Activated CD8-positive, alpha-beta T cell treated with anti-CD3 and anti-CD28 coated beads for 36 hours (primary cell): ENCODE measurements at regions not wholly inside any gene's neighbourhood (a gene's known extent, or its start where the extent isn't known, plus 50 kb on each side); places are given as distances from the start of the nearest gene placed in this dataset.

ENCODE experiments used
- ATAC-seq: fragments of 200-7000 bp; cut with Tn5 transposase; one replicate; pipeline ENCODE4 v1.10.0; 2021; ENCODE audit warnings: mild to moderate bottlenecking, moderate library complexity
- CTCF ChIA-PET: fragments of 350-600 bp; sonication (Branson Sonifier 250); formaldehyde crosslinking; loops from one replicate; lab custom pipeline; 2021; ENCODE audit warnings: antibody characterized with exemption; lab: Charles Lee
- POLR2A ChIA-PET: fragments of 350-600 bp; sonication (Branson Sonifier 250); formaldehyde crosslinking; loops from one replicate; lab custom pipeline; 2021; ENCODE audit warnings: antibody characterized with exemption; lab: Charles Lee
- DNase-seq: peaks from one replicate; pipeline ENCODE4 v3.0.0-alpha.2; 2020
- H3K27ac Mint-ChIP-seq: one replicate; pipeline ENCODE4 v1.8.0; 2021; ENCODE audit warnings: mild to moderate bottlenecking, mixed read lengths
- H3K27me3 Mint-ChIP-seq: one replicate; pipeline ENCODE4 v1.8.0; 2021; ENCODE audit warnings: mixed read lengths
- H3K36me3 Mint-ChIP-seq: one replicate; pipeline ENCODE4 v1.8.0; 2021; ENCODE audit warnings: low read depth, mixed read lengths
- H3K4me1 Mint-ChIP-seq: one replicate; pipeline ENCODE4 v1.8.0; 2021; ENCODE audit warnings: low read depth, mixed read lengths
- H3K4me3 Mint-ChIP-seq: one replicate; pipeline ENCODE4 v1.8.0; 2021; ENCODE audit warnings: mild to moderate bottlenecking, moderate library complexity, mixed read lengths
- H3K9me3 Mint-ChIP-seq: one replicate; pipeline ENCODE4 v1.8.0; 2021; ENCODE audit warnings: mixed read lengths
- CTCF ChIP-seq: fragments of 200-600 bp; IDR thresholded peaks from one replicate; pipeline ENCODE4 v1.8.0; 2022; ENCODE audit warnings: antibody characterized with exemption, mild to moderate bottlenecking
- intact Hi-C: fragments of 100-400 bp; cut with micrococcal nuclease; formaldehyde crosslinking; loops from one replicate; pipeline ENCODE4 v1.10.0; 2022

GRCh38 chrX:124726292-124726691 lies 379.9 kb downstream of the SH2D1A start:
- DNase-seq (no peak), ATAC-seq (no peak)
- Mint-ChIP-seq H3K27ac (peak overlapping the region; percentile 61), H3K9me3 (no peaks in the 10 kb centered on the region), H3K36me3 (no peaks in the 10 kb centered on the region), H3K4me1 (peaks cover 30% of the 10 kb centered on the region), H3K27me3 (no peaks in the 10 kb centered on the region), H3K4me3 (peak overlapping the region; percentile 21)
- no peak for TF ChIP-seq CTCF
- POLR2A ChIA-PET, result no interaction called here
- intact Hi-C loops, result no loop called here
- CTCF ChIA-PET, result no interaction called here

GRCh38 chrX:124726881-124727280 lies 380.5 kb downstream of the SH2D1A start:
- no peaks in the 10 kb centered on the region for H3K27me3 Mint-ChIP-seq
- ATAC-seq (no peak), DNase-seq (no peak)
- intact Hi-C loops, result no loop called here
- no peak overlapping the region for H3K4me3 Mint-ChIP-seq
- no peak for TF ChIP-seq CTCF
- CTCF ChIA-PET, result no interaction called here
- peaks cover 35% of the 10 kb centered on the region for H3K4me1 Mint-ChIP-seq
- peak overlapping the region; percentile 7 for H3K27ac Mint-ChIP-seq
- H3K9me3 Mint-ChIP-seq, result no peaks in the 10 kb centered on the region
- H3K36me3 Mint-ChIP-seq, result no peaks in the 10 kb centered on the region
- POLR2A ChIA-PET, result no interaction called here

- CTCF ChIA-PET, result no interaction called here
- DNase-seq (peak; percentile 62), ATAC-seq (peak; percentile 91)
- peaks cover 35% of the 10 kb centered on the region for H3K4me1 Mint-ChIP-seq
- H3K27me3 Mint-ChIP-seq, result no peaks in the 10 kb centered on the region
- H3K27ac Mint-ChIP-seq, result peak overlapping the region; percentile 66
- H3K9me3 Mint-ChIP-seq, result peaks cover 3% of the 10 kb centered on the region
- intact Hi-C loops, result no loop called here
- no peak for TF ChIP-seq CTCF
- no peaks in the 10 kb centered on the region for H3K36me3 Mint-ChIP-seq
- H3K4me3 Mint-ChIP-seq, result peak overlapping the region; percentile 65
- POLR2A ChIA-PET, result no interaction called here
These were observed 390.3 kb downstream of the SH2D1A start for GRCh38 chrX:124736553-124737270.

GRCh38 chrX:124737771-124738170 lies 391.4 kb downstream of the SH2D1A start:
- Mint-ChIP-seq H3K36me3 (no peaks in the 10 kb centered on the region), H3K27me3 (no peaks in the 10 kb centered on the region), H3K4me3 (no peak overlapping the region), H3K27ac (no peak overlapping the region), H3K9me3 (peaks cover 3% of the 10 kb centered on the region), H3K4me1 (peaks cover 29% of the 10 kb centered on the region)
- ATAC-seq (no peak), DNase-seq (no peak)
- POLR2A ChIA-PET, result no interaction called here
- intact Hi-C loops, result no loop called here
- no peak for TF ChIP-seq CTCF
- CTCF ChIA-PET, result no interaction called here

GRCh38 chrX:124747295-124747694 lies 400.9 kb downstream of the SH2D1A start:
- peaks cover 4% of the 10 kb centered on the region for H3K4me1 Mint-ChIP-seq
- no peaks in the 10 kb centered on the region for H3K36me3 Mint-ChIP-seq
- TF ChIP-seq CTCF, result no peak
- H3K27me3 Mint-ChIP-seq, result no peaks in the 10 kb centered on the region
- H3K27ac Mint-ChIP-seq, result no peak overlapping the region
- ChIA-PET POLR2A (no interaction called here), CTCF (no interaction called here)
- no peak overlapping the region for H3K4me3 Mint-ChIP-seq
- ATAC-seq (no peak), DNase-seq (no peak)
- intact Hi-C loops, result no loop called here
- H3K9me3 Mint-ChIP-seq, result no peaks in the 10 kb centered on the region
